ENCODE measurements at regions not wholly inside any gene's neighbourhood (a gene's known extent, or its start where the extent isn't known, plus 50 kb on each side); places are given as distances from the start of the nearest gene placed in this dataset.

GRCh38 chr11:27178859-27179258 lies 138.2 kb downstream of the BBOX1 start:
- Histone ChIP-seq H3K27ac (no peak overlapping the region), H3K9ac (ENCODE audit: insufficient read length) (no peak overlapping the region), H3K9me3 (ENCODE audit: low read depth, low read length) (no peaks in the 10 kb centered on the region), H3K36me3 (ENCODE audit: insufficient read depth, low read length) (no peaks in the 10 kb centered on the region), H3K4me3 (no peak overlapping the region)
- DNase-seq (ENCODE audit: low read depth, low spot score): no peak
- TF ChIP-seq EZH2 (IDR thresholded peaks at IDR 0.05) (no peak), FOXP2 (optimal IDR thresholded peaks at IDR 0.05; ENCODE audit: control extremely low read depth, extremely low read length, insufficient read depth) (no peak), POLR2AphosphoS5 (IDR thresholded peaks at IDR 0.05; ENCODE audit: borderline replicate concordance, low read depth, low read length) (no peak)

Measured in SK-N-MC (cell line).